ENCODE measurements at regions not wholly inside any gene's neighbourhood (a gene's known extent, or its start where the extent isn't known, plus 50 kb on each side); places are given as distances from the start of the nearest gene placed in this dataset.
"Not testable (repeated sequence)": the region's sequence is repeated elsewhere in the genome, so short reads cannot be mapped to it uniquely, and the experiment has no call there.

- no peak for DNase-seq (ENCODE audit: low read depth in 4 of 4, low spot score in 3 of 4)
These were observed 52.2 kb upstream of the PRL start for GRCh38 chr6:22349051-22349450.

DNA sequence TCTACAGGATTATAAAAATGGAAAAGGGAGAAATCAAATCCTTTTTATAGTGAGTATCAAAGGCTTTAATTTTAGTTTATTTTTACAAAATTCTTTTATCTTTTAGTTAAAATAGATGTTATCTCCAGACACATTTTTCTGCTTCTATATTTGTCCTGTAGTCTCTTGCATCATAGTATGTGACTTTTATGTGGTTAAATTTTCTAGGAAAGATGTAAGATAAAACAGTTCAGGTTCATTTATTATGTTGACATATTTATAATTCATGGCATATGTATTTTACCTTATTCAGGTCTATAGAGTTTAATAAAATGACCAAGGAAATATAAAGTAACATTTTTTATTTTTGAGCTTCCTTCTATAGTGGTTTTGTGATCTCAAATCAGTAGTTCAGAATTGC is 52.7 kb upstream of the PRL start:
- no peak for DNase-seq (ENCODE audit: low read depth in 4 of 4, low spot score in 3 of 4)

GRCh38 chr6:22350109-22350508 is 53.3 kb upstream of the PRL start:
- DNase-seq (ENCODE audit: low read depth in 4 of 4, low spot score in 3 of 4) = no peak

DNA sequence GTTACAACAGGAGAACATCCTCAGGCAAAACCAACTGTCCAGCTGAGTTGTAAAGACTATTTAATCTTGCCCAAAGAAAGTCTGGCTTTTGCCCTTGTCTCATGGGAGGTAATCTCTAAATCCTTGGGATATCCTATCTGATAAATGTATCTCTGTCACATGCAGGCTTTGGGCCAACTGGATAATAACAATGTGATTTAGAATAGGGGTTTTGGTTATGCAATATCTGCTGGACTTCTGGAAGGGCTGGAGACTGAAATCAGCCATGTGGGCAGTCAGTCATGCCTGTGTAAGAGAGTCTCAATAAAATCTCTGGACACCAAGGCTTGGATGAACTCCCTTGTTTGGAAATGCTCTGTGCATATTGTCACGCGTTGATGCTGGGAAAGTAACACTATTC is 56.3 kb upstream of the PRL start:
- DNase-seq (ENCODE audit: low read depth in 4 of 4, low spot score in 3 of 4) = no peak

GRCh38 chr6:22356362-22356940 is 59.6 kb upstream of the PRL start:
- DNase-seq (ENCODE audit: low read depth in 4 of 4, low spot score in 3 of 4) = no peak

DNA sequence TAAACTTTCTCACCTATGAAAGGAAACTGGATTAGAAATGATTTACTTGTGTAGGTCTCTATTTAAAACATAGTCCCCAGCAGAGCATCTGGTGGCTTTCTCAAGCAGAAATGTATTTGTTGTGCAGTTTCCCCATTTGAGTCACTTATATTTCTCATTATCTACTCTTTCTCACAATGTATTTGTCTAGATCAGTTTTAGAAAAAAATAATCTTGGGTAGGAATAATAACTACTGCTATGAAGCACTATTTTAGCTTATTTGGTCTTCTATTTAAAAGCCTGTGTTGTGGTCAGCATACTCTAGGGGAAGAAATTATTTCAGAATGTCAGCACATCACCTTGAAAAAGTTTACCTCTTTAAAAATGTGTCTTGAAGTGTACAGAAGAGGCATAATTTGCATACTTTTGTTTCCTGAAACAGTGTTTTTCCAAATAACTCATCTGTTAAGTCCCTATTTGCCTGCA is 60.9 kb upstream of the PRL start:
- no peak for DNase-seq (ENCODE audit: low read depth in 4 of 4, low spot score in 3 of 4)

- DNase-seq (ENCODE audit: low read depth in 4 of 4, low spot score in 3 of 4) = no peak
These were observed 64.7 kb upstream of the PRL start for GRCh38 chr6:22361576-22361975.

DNA sequence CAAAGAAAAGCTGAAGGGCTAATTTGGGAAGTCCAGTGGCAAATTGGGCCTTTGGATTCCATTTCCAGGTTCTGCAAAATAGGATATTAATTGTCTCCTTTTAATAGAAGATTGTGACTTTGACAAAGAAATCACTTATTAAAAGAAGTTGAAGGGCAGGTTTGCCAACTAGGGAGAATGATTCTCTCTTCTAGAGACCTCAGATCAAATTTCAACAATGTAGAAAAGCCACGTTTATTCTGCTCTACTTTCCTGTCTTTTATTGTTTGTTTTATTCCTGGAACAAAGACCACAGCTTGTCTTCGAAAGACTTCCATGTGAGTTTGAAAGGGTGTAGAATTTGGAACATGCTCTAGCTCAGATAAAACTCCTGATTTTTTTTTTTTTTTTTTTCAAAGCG is 65.5 kb upstream of the PRL start:
- DNase-seq (ENCODE audit: low read depth in 4 of 4, low spot score in 3 of 4) = peak in 2 of 4 donors; percentile 19 to 22

DNA sequence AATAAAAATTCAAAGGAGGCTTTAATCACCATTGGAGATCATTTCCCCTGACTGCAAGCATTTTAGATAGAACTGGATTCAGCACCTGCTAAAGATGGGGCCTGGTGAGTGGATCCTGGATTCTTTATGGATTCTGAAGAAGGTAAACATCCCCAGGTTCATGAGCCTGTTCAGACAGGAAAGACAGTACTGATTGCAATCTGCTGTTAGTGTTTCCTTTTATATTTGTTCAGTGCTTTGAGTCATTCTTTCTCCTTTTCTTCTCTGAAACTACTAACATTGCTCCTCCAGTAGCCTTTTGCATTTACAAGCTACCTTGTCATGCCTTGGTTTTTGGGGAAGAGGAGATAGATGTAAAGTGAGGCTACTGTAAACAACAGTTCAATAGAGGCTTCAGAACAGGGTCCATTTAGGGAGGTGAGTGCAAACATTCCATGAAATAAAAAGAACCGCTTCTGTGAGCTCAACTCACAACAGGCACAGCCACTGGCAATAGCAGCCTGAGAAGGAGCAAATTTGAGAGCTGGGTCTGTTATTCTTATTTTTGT is 66.4 kb upstream of the PRL start:
- DNase-seq (ENCODE audit: low read depth in 4 of 4, low spot score in 3 of 4) = no peak

DNA sequence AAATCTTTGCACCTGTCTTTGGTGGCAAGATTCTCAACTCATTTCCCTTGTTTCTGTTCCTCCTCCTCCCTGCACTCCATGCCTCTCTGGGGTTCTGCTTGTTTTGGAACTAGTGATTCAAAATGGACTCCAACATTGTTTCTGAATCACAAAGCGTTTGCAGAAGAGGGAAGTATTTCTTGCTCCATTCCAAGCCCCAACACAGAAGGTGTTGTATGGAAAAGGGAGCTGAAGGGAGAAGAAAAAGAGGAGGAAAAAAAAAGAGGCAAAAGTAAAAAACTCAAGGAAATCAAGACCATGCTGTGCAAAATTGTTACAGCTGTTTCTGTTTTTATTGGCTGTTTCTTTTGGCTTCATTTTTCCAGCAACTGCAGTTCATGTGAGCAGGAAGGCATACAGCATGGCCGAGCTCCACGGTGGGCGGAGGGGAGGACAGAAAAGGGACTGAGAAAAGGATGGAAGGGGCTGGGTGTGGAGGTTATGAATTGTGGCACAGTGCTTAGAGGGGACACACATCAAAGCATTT is 66.9 kb upstream of the PRL start:
- DNase-seq (ENCODE audit: low read depth in 4 of 4, low spot score in 3 of 4) = peak in 3 of 4 donors; percentile 21 to 38 (median 24)

DNA sequence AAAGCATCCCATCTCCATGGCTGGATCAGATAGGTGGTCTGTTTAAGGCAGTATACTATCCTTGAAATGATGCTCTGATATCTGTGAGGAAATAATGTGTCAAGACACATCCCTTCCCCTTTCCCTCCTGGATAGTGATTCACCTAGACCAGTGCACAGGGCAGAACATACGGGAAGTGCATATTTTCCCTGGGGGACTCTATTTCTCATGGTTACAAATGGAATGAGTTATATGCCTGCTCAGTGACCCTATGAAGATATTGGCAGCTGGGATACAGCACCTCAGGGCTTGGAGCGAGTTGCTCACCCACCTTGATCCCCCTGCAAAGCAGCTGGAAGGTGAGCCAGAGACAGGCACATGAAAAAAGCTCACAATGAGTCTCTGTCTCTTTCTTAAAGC is 67.5 kb upstream of the PRL start:
- no peak for DNase-seq (ENCODE audit: low read depth in 4 of 4, low spot score in 3 of 4)

- DNase-seq (ENCODE audit: low read depth in 4 of 4, low spot score in 3 of 4) = no peak
These were observed 69.4 kb upstream of the PRL start for GRCh38 chr6:22366214-22366613.

DNA sequence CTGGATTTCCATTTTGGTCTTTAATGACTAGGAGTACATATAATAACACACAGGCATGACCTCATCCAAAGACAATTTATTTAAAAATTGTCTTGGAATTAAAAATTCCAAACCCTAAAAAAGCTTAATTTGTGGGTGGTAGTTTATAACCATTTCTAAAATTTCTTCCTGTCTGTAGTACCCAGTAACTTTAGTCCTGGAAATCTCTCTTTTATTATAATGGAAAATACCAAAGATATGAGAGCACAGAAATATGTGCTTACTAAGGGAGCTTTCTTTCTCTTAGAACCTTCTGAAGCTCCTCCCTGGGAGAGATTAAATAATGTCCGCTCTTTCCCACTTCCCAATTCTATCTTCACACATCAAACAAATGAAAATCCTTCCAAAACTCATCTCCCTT is 70.5 kb upstream of the PRL start:
- DNase-seq (ENCODE audit: low read depth in 4 of 4, low spot score in 3 of 4) = no peak

GRCh38 chr6:22368794-22369193 is 72.0 kb upstream of the PRL start:
- DNase-seq (ENCODE audit: low read depth in 4 of 4, low spot score in 3 of 4) = no peak

- no peak for DNase-seq (ENCODE audit: low read depth in 4 of 4, low spot score in 3 of 4)
These were observed 76.1 kb upstream of the PRL start for GRCh38 chr6:22372922-22373321.

DNA sequence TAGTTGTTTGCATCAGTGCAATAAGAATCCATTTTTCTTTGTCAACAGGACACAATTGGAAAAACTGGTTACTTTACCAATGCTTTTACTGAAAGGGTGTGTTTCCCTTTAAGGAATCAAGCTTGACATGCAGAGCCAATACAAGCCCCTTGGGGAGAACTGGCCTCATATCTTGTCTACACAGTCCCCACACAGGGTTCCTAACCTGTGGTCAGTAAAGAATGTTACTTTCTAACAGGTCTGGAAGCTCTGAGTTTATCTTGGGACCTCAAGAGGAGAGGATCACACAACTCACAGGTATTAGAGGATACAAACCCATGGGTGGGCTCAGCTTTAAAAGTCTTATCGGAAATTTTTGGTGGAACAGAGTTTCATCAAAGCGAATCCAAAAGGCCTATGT is 78.1 kb upstream of the PRL start:
- DNase-seq (ENCODE audit: low read depth in 4 of 4, low spot score in 3 of 4) = not testable (repeated sequence)

- DNase-seq (ENCODE audit: low read depth in 4 of 4, low spot score in 3 of 4) = not testable (repeated sequence)
These were observed 79.5 kb upstream of the PRL start for GRCh38 chr6:22376293-22376692.

DNA sequence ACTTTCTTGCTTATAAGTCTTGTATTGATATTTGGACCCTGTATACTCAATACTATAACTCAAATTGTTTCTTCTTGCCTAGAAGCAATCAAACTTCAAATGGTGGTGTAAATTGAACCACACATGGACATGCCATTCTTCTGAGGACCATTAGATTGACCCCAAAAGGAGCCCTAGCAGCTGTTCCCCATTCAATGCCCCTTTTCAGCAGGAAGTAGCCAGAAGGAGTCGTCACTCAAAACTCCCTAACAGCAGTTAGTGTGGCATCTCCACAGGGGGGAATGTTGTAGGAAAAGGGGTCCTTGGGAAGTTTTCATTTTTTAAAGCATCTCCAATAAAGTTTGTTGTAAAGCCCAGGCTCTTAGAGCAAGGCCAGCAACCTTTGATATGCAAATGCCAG is 81.7 kb upstream of the PRL start:
- not testable (repeated sequence) for DNase-seq (ENCODE audit: low read depth in 4 of 4, low spot score in 3 of 4)

DNA sequence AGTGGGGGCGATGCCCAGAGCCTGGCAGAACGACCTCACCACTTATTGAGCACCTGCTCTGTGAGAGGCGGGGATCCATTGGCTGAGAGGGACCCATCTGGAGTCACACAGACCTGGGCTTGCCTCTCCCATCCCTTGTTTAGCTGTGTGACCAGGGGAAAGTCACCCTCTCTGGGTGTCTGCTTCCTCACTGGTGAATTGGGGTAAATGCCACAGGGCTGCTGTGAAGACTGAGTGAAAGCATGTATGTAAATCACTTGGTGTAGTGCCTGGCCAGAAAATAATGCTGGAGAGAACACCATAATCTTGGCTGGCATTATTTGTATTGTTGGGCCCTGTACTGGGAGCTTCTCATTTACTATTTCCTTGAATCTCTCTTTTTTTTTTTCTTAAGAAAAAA is 83.4 kb upstream of the PRL start:
- no peak for DNase-seq (ENCODE audit: low read depth in 4 of 4, low spot score in 3 of 4)

DNA sequence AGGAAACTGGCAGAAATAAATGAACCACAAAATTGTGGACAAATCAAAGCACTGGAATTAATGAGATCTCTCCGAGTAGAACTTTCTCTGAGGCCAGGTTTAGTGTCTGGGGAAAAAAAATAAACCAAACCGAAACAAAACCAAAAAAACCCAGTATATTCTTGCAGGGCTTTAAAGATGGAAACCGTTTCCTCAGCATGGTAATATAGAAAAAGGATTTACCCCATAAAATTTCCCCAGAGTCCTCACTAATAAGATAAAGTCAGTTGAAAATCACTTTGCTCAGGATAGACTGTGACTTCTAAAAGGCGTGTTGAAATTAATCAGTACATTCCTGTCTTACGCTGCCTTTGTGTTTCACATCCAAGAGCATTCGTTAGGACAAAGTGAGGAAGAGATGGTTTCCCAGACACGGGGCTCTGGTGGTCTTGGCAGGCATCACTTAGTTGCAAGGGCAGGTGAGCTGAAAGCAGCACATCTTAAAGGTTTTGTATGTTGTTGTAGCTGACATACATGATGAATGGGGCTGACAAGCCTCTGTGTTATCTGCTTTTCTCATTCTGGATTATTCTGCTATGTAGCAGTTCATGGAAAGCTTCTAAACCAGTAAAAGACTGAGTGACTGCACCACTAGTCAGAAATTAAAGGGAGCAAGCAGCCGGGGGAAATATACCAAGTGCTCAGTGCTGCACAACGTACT is 85.2 kb upstream of the PRL start:
- DNase-seq (ENCODE audit: low read depth in 4 of 4, low spot score in 3 of 4) = no peak

DNA sequence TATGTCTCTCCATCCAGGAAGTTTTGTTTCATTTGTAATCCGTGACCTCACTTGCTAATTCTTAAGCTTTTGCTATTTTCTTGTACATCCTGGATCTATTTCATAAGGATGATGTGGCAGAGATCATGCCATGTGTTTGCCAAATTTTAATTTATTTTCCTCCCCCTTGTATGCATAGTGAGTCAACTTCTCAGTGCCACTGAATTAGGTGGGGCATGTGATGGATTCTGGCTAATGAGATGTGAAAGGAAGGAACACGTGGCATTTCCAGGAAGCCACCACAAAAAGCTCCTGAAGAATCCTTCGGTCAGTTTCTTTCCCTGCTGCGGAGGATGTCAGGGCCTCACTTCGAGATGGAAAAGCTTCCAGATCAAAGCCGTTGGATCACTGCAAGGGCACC is 86.2 kb upstream of the PRL start:
- no peak for DNase-seq (ENCODE audit: low read depth in 4 of 4, low spot score in 3 of 4)

DNA sequence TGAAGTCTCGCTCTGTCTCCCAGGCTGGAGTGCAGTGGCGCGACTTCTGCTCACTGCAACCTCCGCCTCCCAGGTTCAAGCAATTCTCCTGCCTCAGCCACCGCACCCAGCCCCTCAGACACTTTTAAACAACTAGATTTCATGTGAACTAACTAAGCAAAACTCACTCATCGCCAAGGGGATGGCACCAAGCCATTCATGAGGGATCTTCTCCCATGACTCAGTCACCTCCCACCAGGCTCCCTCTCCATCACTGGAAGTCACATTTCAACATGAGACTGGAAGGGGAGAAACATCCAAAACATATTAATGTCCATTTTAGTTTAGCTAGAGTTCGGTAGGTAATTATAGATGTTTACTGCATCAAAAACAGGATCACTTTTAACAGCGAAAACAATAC is 95.9 kb upstream of the PRL start:
- DNase-seq (ENCODE audit: low read depth in 4 of 4, low spot score in 3 of 4) = no peak

All from left renal pelvis (tissue), 4 donors.